ENCODE measurements at regions not wholly inside any gene's neighbourhood (a gene's known extent, or its start where the extent isn't known, plus 50 kb on each side); places are given as distances from the start of the nearest gene placed in this dataset.

DNA sequence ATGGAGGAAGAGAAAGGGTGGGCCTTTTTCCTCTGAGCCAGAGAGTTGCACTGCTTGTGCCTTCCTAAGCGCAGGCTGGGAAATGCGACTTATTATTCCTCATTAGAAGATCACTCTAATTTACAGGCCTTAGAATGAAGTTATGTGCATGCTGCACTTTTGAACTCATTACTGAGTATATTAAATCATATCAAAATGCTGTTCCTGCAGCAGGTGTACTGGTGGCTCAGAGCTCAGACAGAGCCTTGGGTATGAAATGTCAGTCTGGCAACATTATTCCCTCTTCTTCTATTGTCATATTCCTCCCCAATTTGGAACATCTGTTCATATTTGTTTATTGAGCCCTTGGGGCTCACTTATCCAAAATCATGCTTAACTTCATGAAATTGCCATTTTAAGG lies 85.5 kb downstream of the ADCYAP1 start:
- TF ChIP-seq, protein P1, sequence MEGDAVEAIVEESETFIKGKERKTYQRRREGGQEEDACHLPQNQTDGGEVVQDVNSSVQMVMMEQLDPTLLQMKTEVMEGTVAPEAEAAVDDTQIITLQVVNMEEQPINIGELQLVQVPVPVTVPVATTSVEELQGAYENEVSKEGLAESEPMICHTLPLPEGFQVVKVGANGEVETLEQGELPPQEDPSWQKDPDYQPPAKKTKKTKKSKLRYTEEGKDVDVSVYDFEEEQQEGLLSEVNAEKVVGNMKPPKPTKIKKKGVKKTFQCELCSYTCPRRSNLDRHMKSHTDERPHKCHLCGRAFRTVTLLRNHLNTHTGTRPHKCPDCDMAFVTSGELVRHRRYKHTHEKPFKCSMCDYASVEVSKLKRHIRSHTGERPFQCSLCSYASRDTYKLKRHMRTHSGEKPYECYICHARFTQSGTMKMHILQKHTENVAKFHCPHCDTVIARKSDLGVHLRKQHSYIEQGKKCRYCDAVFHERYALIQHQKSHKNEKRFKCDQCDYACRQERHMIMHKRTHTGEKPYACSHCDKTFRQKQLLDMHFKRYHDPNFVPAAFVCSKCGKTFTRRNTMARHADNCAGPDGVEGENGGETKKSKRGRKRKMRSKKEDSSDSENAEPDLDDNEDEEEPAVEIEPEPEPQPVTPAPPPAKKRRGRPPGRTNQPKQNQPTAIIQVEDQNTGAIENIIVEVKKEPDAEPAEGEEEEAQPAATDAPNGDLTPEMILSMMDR (conservative IDR thresholded peaks at IDR 0.05; ENCODE audit: low read depth, low read length), result no peak
- DNase-seq (ENCODE audit: low read depth), result no peak

DNA sequence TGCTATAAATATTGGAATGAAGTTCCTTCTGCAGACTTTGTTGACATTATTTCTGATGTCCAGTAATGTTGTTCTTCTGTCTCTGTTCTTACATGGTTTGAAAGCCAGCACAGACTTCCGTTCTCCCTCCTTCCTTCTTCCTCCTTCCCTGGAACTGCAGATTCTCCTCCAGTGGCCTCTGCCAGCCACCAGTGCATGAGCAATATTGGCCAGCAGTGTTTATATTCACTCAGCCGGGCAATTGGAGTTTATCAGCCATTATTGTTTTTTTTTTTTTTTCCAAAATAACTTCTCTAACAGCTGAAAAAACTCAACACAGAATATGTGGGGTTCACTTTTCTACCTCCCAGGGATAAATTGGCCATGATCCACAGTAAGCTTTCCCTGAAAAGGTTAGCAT lies 86.8 kb downstream of the ADCYAP1 start:
- H3K4me3 ChIP-seq (ENCODE audit: low read length), result no peak overlapping the region
- TF ChIP-seq, protein P1 (conservative IDR thresholded peaks at IDR 0.05; ENCODE audit: low read depth, low read length), result no peak
- no peak for DNase-seq (ENCODE audit: low read depth)

More for the DNA sequence above, 85.5 kb downstream of the ADCYAP1 start:
- no peak overlapping the region for H3K4me3 ChIP-seq (ENCODE audit: low read length)

DNA sequence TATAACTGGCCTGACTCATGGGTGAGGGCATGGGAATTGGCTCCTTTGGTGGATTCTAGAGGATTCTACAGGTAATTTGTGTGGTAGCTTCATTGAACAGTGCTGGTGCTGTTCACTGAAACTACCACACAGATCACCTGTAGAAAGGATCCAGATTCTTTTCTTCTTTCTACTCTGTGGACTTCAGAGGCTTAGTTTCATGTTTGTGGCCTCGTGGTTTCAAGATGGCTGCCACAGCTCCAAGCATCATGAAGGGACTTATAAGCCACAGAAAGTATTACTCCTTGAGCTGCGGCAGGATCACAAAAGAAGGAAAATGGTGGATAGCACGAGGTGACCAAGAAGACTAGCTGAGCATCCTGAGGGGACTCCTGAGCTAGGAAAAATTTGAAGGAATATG lies 88.9 kb downstream of the ADCYAP1 start:
- DNase-seq (ENCODE audit: low read depth), result no peak
- TF ChIP-seq, protein P1 (conservative IDR thresholded peaks at IDR 0.05; ENCODE audit: low read depth, low read length), result no peak
- no peak overlapping the region for H3K4me3 ChIP-seq (ENCODE audit: low read length)

DNA sequence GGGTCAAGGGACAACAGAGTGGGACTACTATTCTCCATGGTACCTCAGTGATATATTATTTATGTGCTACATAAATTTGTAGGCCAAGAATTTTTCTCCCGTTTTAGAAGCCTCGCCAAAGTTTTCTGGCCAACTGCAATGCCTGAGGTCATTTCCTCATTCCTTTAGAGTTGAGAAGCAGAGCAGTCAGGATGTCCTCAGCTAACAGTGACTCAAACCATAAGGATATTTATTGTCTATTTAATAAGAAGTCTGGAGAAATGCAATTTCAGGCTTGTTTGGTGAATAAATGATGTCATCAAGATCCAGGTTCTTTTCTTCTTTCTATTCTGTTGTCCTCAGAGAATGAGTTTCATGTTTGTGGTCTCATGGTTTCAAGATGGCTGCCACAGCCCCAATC lies 91.0 kb downstream of the ADCYAP1 start:
- H3K4me3 ChIP-seq (ENCODE audit: low read length), result no peak overlapping the region
- TF ChIP-seq, protein P1 (conservative IDR thresholded peaks at IDR 0.05; ENCODE audit: low read depth, low read length), result no peak
- DNase-seq (ENCODE audit: low read depth), result no peak

DNA sequence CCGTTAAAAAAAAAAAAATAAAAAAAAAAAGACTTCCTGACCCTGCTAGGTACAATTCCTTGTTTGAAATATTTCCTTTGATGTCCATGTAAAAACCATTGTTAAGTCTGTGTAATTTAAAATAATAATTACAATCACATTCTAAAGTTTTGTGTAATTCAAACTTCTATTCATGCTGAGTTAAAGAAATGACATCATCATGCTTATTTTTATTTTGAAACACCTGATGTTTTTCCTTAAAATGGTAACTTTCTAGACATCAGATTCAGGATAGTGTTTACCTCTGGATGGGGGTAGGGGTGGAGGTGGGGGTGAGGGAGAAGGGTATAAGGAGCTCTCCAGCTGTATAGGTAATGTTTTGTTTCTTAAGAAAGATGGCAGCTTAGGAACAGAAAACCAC lies 92.8 kb downstream of the ADCYAP1 start:
- H3K4me3 ChIP-seq (ENCODE audit: low read length), result no peak overlapping the region
- no peak for DNase-seq (ENCODE audit: low read depth)
- TF ChIP-seq, protein P1 (conservative IDR thresholded peaks at IDR 0.05; ENCODE audit: low read depth, low read length), result no peak

DNA sequence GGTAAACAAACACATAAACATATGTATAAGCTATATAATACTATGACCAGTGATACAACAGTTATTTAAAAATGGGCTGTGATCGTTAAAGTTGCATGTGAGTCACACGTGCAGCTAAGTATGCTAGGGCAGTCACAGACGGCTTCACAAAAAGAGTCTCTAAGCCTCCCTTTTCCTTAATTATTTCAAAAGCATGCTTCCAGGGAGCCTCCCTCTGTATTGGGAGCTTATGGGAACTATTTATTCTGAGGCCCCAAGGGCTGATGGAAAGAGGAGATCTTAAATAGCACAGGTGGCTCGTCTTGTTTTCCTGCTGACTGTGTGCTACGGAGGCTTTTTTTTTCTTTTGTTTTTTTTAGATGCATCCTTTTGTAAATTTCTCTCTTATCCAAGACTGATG lies 94.3 kb downstream of the ADCYAP1 start:
- DNase-seq (ENCODE audit: low read depth), result no peak
- TF ChIP-seq, protein P1 (conservative IDR thresholded peaks at IDR 0.05; ENCODE audit: low read depth, low read length), result no peak
- no peak overlapping the region for H3K4me3 ChIP-seq (ENCODE audit: low read length)

DNA sequence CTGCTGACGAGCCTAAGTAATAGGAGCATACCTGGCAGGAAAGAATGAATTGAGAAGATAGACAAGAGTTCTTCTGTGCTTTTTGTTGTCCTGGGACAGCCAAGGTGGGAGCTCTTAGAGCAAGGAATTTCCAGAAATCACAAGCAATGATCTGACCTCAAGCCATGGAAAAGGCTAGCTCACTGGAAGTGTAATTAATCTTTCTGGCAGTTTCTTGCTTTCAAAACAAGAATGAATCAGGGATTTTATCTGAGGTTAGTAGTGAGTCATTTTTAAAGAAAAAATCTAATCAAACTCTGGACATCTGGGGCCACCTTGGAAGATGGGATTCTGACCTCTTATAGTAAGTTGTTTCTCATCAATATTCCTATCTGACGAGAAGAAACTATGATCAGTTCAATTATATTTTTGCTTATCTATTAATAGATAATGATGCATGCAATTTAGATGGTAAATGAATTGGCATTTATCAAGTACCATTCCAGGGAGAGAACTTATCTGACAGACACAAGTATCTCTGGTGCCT lies 98.0 kb downstream of the ADCYAP1 start:
- TF ChIP-seq, protein P1 (conservative IDR thresholded peaks at IDR 0.05; ENCODE audit: low read depth, low read length), result no peak
- no peak overlapping the region for H3K4me3 ChIP-seq (ENCODE audit: low read length)
- DNase-seq (ENCODE audit: low read depth), result no peak

All from retinal pigment epithelial cell (primary cell).